ENCODE measurements at regions not wholly inside any gene's neighbourhood (a gene's known extent, or its start where the extent isn't known, plus 50 kb on each side); places are given as distances from the start of the nearest gene placed in this dataset.
A peak's percentile ranks its signal among the peaks of the same experiment; 100 is the strongest.

DNA sequence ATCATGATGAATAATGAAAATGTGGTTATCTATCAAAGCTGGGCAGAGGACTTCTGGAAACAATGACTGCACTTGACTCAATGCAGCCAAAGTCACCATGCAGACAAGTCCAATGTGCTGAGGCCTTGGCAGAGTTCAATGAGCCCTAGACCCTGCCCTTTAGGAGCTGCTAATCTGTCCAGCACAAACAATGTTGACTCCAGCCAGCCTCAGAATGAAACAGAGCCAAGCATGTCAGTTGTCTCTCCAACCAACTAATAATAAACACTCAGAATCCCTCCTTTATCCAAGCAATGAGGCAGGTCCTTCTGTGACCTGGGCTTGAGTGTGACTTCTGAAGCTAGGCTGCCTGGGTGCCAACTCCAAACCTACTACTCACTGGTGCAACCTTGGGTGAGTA, 270.6 kb downstream of the BCL11A start:
- DNase-seq (ENCODE audit: low read depth, low spot score) = no peak
- in situ Hi-C loops (cut with HindIII; ENCODE audit: low pct_unique_long_range_greater_than_20kb, low sequenced_read_pairs) = no loop called here

DNA sequence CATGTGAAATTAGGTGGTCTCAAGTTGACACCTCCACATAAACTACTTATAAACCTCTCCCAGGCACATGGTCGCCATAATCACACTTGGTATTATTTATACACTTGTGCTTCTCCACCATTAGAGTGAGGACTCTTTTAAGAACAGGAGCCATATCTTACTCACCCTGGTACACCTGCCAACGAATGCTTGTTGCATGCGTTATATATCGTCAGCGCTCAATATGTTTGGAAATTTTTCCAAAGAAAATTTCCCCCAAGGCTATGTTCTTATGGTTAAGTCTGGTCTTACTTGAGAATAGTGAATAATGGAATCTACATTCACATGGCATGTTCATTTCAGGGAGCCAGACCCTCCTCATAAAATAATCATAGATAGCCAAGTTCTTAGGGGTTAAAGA, 271.7 kb downstream of the BCL11A start:
- in situ Hi-C loops (cut with HindIII; ENCODE audit: low pct_unique_long_range_greater_than_20kb, low sequenced_read_pairs) = no loop called here

DNA sequence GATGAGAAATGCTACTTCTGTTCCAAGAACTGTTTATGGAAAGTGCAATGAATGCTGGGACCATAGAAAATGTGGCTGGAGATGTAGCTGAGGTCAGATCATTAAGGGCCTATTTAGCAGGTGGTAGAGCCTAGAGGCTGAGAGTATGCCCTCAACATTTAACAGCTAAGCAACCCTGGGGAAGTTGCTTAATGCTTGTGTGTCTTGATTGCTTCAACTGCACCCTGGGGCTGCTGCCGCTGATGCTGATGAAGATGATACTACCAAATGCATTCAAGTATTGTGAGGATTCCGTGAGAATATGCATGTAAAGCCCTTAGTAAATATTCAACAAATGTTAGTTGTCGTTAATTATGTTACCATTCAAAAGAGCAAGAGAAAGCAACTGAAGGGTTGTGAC, 273.2 kb downstream of the BCL11A start:
- no peak for DNase-seq (ENCODE audit: low read depth, low spot score)
- in situ Hi-C loops (cut with HindIII; ENCODE audit: low pct_unique_long_range_greater_than_20kb, low sequenced_read_pairs) = no loop called here

More for the DNA sequence above, 271.7 kb downstream of the BCL11A start:
- DNase-seq (ENCODE audit: low read depth, low spot score) = no peak

DNA sequence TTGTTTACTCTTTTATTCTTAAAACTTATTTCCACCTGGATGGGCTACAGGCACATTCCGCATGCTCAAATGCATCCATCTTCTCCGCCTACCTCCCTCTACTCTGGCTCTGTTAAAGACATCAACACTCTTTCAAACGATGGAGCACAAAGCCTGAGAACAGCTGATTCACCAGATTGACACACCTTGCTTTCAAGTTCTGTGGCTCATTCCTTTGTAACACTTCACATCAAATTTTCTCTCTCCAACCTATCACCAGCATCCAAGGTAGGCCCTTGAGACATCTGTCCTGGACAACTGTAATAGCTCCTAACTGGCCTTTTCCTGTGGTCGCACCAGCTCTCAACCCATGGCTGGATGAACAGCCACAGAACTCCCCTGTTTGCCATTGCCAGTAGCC, 274.5 kb downstream of the BCL11A start:
- in situ Hi-C loops (cut with HindIII; ENCODE audit: low pct_unique_long_range_greater_than_20kb, low sequenced_read_pairs) = no loop called here
- DNase-seq (ENCODE audit: low read depth, low spot score) = no peak

DNA sequence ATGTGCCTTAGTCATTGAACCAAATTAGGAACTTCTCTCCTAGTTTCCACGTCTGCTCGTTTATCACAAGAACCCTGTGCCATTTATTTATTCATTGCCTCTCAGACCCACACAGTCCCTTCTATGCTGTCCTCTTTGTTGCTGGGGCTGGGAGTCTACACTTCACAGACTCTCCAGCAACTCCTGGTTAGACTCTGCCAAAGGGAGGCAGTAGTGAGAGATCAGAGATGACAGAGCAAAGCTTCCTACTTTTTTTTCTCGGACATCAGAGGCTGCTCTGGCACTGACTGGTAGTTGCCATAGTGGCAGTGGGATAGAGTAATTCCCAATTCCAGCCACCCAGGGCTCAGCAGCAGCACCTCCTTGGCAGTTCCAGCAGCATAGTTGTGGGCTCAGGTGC, 277.5 kb downstream of the BCL11A start:
- in situ Hi-C loops (cut with HindIII; ENCODE audit: low pct_unique_long_range_greater_than_20kb, low sequenced_read_pairs) = no loop called here
- DNase-seq (ENCODE audit: low read depth, low spot score) = peak; percentile 55

DNA sequence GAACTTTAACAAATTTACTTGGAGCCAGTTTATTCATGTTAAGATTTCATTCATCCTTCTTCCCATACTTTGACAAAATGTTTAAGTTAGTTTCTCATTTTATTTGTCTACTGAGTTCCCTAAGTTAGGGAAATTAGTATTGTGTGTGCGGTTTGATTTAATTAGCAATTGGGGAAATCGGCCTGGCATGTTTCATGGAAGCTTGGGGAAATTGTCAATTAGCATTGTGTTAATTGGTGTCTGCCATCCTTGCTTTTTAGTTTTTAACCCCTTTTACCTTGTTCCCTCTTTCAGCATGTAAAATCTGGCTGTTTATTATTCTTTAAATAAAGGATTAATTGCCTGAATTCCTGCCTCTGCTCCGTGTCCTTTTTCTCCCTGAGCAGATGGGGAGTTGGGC, 279.6 kb downstream of the BCL11A start:
- DNase-seq (ENCODE audit: low read depth, low spot score) = no peak
- in situ Hi-C loops (cut with HindIII; ENCODE audit: low pct_unique_long_range_greater_than_20kb, low sequenced_read_pairs) = no loop called here

DNA sequence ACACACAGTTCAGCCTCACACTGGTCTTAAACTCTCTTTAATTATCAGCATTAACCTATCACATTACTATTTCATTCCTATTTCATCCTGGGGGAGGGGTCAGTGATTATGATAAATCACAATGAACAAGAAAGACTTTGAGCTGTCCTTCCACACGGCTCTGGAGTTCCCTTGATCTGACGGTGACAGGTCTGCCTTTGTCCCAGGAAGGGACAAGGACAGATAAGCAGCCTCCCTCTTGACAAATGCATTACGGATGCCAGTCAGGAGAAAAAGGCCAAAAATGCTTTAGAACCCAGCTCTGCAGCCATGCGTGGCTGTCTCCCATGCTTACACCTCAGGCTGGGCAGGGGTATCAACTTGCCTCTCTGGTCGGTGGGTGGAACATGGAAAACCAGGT, 281.7 kb downstream of the BCL11A start:
- no peak for DNase-seq (ENCODE audit: low read depth, low spot score)
- in situ Hi-C loops (cut with HindIII; ENCODE audit: low pct_unique_long_range_greater_than_20kb, low sequenced_read_pairs) = no loop called here

DNA sequence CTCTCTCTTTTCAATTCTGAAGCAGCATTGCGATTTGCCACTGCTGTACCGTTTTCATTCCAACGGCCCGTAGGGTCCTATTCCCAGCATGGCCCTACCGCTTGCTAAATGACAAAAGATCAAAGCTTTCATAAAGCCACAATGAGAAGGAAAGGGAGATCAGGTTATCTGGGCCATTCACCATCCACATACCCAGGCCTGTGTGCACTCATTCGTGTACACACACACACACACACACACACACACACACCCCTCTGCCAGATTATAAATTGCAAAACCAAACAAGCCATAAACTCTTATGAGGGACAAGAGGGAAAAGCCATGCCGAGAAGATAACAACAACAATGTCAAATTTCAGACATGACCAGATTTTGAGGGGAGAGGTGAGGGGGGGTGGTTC, 282.3 kb downstream of the BCL11A start:
- in situ Hi-C loops (cut with HindIII; ENCODE audit: low pct_unique_long_range_greater_than_20kb, low sequenced_read_pairs) = no loop called here

DNA sequence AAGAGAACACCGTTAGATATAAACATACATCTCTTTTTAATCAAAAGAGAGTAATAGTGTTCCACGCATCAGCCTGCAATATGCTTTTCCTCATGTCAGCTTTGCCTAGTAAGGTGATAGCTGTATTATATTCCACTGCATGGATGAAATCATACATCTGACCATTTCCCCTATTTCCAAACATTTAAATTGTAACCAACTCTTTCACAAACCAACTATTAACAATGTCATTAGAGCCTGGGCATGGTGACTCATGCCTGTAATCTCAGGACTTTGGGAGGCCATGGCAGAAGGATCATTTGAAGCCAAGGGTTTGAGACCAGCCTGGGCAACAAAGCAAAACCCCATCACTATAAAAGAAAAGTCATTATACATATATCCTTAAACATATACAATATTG, 284.8 kb downstream of the BCL11A start:
- DNase-seq (ENCODE audit: low read depth, low spot score) = no peak
- in situ Hi-C loops (cut with HindIII; ENCODE audit: low pct_unique_long_range_greater_than_20kb, low sequenced_read_pairs) = no loop called here

More for the DNA sequence above, 282.3 kb downstream of the BCL11A start:
- no peak for DNase-seq (ENCODE audit: low read depth, low spot score)

DNA sequence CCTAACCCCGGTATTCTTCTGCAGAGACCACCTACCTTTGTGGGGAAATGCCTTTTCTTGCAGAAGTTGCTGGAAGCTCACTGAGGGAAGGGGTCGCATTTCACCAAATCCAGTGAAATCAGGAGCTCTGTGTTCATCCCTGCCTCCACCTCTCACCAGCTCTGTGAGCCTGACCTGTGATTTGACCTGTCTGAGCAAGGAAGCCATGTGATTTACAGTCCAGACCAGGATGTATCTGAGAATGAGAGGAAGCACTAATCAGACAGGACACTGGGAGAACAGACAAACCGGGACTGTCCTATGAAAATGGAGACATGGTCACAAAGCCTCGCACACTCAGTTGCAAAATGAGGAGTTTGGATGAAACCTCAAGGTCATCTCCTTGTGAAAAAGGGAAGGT, 285.4 kb downstream of the BCL11A start:
- in situ Hi-C loops (cut with HindIII; ENCODE audit: low pct_unique_long_range_greater_than_20kb, low sequenced_read_pairs) = no loop called here
- DNase-seq (ENCODE audit: low read depth, low spot score) = no peak

DNA sequence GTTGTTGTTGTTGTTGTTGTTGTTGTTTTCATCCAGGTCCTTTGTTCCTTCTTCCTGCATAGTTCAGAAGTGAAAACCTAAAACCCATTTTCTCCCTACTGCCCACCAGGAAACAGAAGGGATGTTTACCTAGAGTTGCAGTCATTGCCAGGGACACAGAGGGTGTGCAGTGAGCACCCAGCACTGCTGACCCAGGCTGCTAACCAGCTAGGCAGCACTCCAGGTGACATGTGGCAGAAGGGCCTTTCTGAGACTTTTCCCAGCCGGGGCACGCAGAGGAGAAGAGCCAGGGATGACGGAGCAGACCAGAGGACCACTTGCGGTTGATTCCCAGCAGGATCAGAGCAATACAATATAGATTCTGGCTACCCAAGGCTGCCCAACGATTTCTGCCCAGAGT, 286.3 kb downstream of the BCL11A start:
- in situ Hi-C loops (cut with HindIII; ENCODE audit: low pct_unique_long_range_greater_than_20kb, low sequenced_read_pairs) = no loop called here
- no peak for DNase-seq (ENCODE audit: low read depth, low spot score)

DNA sequence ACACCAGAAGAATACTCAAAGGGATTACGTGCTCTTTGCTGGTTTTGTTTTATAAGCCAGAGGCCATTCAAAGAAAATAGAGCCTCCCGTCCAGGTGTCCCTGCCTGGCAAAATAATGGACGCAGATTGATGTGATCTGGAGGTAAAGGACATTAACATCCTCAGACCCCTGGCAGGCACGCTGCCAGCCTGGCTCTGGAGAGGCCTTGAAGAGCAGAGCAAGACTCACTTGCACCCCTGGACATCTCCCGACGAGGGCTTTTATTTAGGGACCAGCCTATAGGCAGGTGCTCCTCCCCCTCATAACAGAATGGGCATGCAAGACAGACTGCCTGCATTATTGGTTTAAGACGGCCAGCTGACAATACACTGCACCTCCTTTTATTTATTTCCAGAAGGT, 291.3 kb downstream of the BCL11A start:
- DNase-seq (ENCODE audit: low read depth, low spot score) = no peak
- in situ Hi-C loops (cut with HindIII; ENCODE audit: low pct_unique_long_range_greater_than_20kb, low sequenced_read_pairs) = no loop called here

DNA sequence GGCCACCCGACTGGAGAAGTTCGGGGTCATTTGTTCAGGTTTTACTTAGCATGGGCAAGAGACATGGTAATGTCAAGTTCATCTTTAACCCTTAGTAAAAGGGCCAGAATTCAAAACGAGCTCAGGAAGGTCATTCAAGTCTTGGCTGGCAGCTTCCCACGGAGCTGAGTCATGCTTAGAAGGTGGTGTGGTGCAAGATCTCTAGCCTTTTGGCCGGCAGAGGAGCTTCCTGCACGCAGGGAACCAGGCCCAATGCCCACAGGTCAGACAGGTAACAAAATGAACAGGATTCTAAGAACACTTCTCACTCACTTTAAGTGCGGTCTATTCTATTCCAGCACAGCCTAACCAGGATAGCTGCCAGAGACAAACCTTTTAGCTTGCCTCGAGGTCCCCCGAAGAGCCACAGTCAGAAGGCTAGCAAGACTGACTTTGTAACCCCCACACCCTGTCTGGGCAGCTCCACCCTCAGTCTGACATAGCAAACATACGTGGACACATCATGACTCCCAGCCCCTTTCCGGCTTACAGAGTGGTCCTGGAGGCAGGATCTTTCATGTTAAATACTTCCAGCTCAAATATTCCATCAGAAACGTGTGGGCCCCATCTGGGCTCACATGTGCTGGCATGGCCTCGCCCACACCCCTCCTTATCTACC, 292.7 kb downstream of the BCL11A start:
- no peak for DNase-seq (ENCODE audit: low read depth, low spot score)
- in situ Hi-C loops (cut with HindIII; ENCODE audit: low pct_unique_long_range_greater_than_20kb, low sequenced_read_pairs) = no loop called here

DNA sequence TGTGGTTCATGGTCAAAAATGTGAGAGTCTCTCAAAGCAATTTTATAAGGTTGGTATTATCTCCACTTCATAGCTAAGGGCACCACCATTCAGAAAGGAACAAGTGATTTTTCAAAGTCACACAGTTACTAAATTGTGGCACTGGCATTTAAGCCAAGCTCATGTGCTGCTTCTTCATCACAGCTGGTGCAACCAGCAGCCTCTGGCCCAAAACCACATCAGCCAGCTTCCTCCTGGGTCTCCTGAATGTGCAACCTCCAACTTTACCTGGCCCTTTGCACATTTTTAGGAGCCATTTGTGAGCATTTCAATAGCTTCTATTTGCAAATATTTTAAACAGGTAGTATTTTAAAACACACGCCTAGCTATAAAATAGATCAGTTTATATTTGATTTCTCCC, 293.7 kb downstream of the BCL11A start:
- no peak for DNase-seq (ENCODE audit: low read depth, low spot score)
- in situ Hi-C loops (cut with HindIII; ENCODE audit: low pct_unique_long_range_greater_than_20kb, low sequenced_read_pairs) = no loop called here

DNA sequence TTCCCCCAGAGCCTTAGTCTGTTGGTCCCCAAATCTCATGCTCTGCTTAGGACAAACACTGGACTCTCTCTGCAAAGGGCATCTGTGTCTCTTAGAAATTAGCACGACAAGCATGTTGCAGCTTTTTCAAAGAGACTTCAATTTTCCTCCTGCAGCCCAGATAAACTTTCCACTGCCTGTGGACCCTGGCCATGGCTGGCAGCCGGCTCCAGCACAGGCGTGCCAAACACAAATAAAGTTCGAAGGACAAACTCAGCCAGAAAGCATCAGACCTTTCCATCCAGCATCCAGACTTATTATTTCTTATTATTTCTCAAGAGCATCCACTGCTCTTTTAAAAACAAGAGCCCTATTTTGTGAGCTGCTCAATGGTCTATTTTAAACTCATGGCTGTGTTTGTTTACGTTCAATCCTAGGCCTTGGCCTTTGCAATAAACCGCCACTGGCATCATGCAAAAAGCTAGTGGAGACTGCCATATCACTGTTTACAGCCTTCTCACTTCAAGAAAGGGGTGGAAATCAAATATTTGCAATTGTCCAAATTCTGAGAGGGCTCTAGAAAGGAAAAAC, 300.8 kb downstream of the BCL11A start:
- in situ Hi-C loops (cut with HindIII; ENCODE audit: low pct_unique_long_range_greater_than_20kb, low sequenced_read_pairs) = no loop called here
- peak; percentile 52 for DNase-seq (ENCODE audit: low read depth, low spot score)

DNA sequence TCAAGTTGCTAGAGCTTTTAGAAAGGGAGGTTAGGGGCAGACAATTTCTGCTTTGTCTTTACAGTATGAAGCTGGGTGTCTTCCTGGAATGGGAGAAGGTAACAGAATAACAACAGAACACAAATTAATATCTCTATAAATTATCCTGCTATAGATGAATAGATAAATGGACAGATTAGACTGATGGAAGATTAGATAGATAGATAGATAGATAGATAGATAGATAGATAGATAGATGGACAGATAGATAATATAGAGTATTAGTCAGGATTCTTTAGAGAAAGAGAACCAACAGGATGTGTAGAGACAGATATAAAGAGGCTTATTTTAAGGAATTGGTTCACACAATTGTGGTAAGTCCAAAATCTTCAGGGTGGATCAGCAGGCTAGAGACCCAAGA, 302.2 kb downstream of the BCL11A start:
- in situ Hi-C loops (cut with HindIII; ENCODE audit: low pct_unique_long_range_greater_than_20kb, low sequenced_read_pairs) = no loop called here
- DNase-seq (ENCODE audit: low read depth, low spot score) = no peak

DNA sequence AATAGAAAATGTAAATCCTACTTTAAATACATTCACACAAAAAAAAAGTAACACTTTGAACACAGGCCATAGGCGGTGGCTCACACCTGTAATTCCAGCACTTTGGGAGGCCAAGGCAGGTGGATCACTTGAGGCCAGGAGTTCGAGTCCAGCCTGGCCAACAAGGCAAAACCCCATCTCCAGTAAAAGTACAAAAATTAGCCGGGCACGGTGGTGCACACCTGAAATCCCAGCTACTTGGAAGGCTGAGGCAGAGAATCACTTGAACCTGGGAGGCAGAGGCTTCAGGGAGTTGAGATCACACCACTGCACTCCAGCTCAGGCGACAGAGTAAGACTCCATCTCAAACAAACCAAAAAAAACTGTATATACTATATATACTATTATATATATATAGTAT, 303.6 kb downstream of the BCL11A start:
- no peak for DNase-seq (ENCODE audit: low read depth, low spot score)
- in situ Hi-C loops (cut with HindIII; ENCODE audit: low pct_unique_long_range_greater_than_20kb, low sequenced_read_pairs) = no loop called here

DNA sequence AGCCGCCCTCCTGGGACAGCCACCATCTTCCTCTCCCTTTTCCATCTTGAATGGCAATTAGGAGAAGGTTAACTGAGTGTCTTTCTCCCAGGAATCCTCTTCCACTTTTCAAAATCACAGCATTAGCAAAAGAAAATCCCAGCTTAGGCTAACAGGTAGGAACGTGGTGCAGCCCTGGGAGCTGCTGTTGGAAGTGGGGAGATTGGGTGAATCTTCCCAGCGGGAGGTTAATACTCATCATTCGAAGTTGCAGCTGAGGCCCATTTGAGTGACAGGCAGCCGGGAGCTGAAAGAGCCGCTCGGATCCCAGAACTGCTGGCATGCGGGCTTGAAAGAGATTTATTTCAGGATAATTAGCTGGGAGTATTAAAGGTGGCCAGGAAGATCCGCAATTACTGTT, 306.0 kb downstream of the BCL11A start:
- no peak for DNase-seq (ENCODE audit: low read depth, low spot score)
- in situ Hi-C loops (cut with HindIII; ENCODE audit: low pct_unique_long_range_greater_than_20kb, low sequenced_read_pairs) = no loop called here

DNA sequence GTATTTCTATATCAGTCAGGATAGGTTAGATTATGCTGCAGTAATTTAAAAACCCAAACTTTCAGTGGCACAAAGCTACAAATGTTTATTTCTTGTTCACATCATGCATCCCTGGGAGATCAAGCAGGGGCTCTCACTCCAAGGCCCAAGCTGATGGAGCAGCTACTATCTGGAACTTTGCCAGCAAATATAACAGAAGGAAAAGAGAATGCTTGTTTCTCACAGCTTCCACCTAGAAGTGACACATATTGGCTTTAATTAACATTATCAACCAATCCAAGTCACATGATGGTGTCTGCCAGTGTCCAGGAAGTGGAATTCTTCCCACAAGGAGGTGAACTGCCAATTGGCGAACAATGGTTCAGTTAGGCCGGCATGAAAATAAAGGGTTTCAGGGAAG, 306.9 kb downstream of the BCL11A start:
- DNase-seq (ENCODE audit: low read depth, low spot score) = no peak
- in situ Hi-C loops (cut with HindIII; ENCODE audit: low pct_unique_long_range_greater_than_20kb, low sequenced_read_pairs) = no loop called here
